A673 (cell line): ENCODE measurements at regions not wholly inside any gene's neighbourhood (a gene's known extent, or its start where the extent isn't known, plus 50 kb on each side); places are given as distances from the start of the nearest gene placed in this dataset.
A peak's percentile ranks its signal among the peaks of the same experiment; 100 is the strongest.

Experiments
- BruUV-seq: library from RNA; stranded (reverse); fragments of 400-500 nt; replicated peaks from 2 replicates; lab custom pipeline; 2021; lab: Mats Ljungman, UMichigan
- CTCF ChIA-PET: fragments of 300-600 bp; sonication (Branson Sonifier 250); formaldehyde crosslinking; loops from one replicate; lab custom pipeline; 2022; ENCODE audit warnings: antibody characterized with exemption; lab: Charles Lee
- POLR2A ChIA-PET: fragments of 300-600 bp; sonication (Branson Sonifier 250); formaldehyde crosslinking; loops from one replicate; lab custom pipeline; 2022; ENCODE audit warnings: antibody characterized with exemption; ENCODE audit not compliant: low non-redundant PET; lab: Charles Lee
- DNase-seq: peaks from one replicate; pipeline ENCODE4 v3.0.0-alpha.2; 2015; ENCODE audit warnings: low spot score
- H3K27ac ChIP-seq: fragments of 200-600 bp; sonication (generic); 2 replicates; pipeline ENCODE4 v1.5.1; 2016; ENCODE audit warnings: mixed run types, low read depth, mild to moderate bottlenecking, mixed read lengths, antibody characterized with exemption, low read length; ENCODE audit not compliant: poor library complexity, severe bottlenecking
- H3K27me3 ChIP-seq: fragments of 200-600 bp; sonication (generic); replicated peaks from 2 replicates; pipeline ENCODE4 v1.6.1; 2017; ENCODE audit warnings: mixed run types, low read depth, mild to moderate bottlenecking, mixed read lengths, antibody characterized with exemption, low read length; ENCODE audit not compliant: insufficient read depth, poor library complexity
- H3K36me3 ChIP-seq: fragments of 200-600 bp; sonication (generic); 2 replicates; pipeline ENCODE4 v1.6.1; 2016; ENCODE audit warnings: mixed run types, mild to moderate bottlenecking, mixed read lengths, antibody characterized with exemption, low read length; ENCODE audit not compliant: insufficient read depth, poor library complexity, severe bottlenecking
- H3K4me1 ChIP-seq: fragments of 200-600 bp; sonication (generic); 2 replicates; pipeline ENCODE4 v1.6.1; 2017; ENCODE audit warnings: mixed run types, mild to moderate bottlenecking, mixed read lengths, antibody characterized with exemption, low read length; ENCODE audit not compliant: insufficient read depth, poor library complexity, severe bottlenecking
- H3K4me3 ChIP-seq: fragments of 200-600 bp; sonication (generic); 2 replicates; pipeline ENCODE4 v1.5.1; 2016; ENCODE audit warnings: low read depth, mixed run types, mild to moderate bottlenecking, mixed read lengths, low read length; ENCODE audit not compliant: poor library complexity, severe bottlenecking
- H3K9me3 ChIP-seq: fragments of 200-600 bp; sonication (generic); 2 replicates; pipeline ENCODE4 v1.6.1; 2016; ENCODE audit warnings: mixed run types, low read depth, mild to moderate bottlenecking, mixed read lengths, antibody characterized with exemption, low read length; ENCODE audit not compliant: poor library complexity, severe bottlenecking
- CTCF ChIP-seq: fragments of 300-800, 200-600 bp; sonication (generic); conservative IDR thresholded peaks from 2 replicates; pipeline ENCODE4 v1.5.1; 2017; ENCODE audit warnings: low read depth, mild to moderate bottlenecking, antibody characterized with exemption, low read length, moderate library complexity, mixed read lengths
- EZH2 ChIP-seq: fragments of 200-600 bp; sonication (generic); IDR thresholded peaks from 2 replicates; pipeline ENCODE4 v1.6.1; 2017; ENCODE audit warnings: borderline replicate concordance, low read depth, mild to moderate bottlenecking, mixed read lengths, antibody characterized with exemption, low read length; ENCODE audit not compliant: poor library complexity, severe bottlenecking
- intact Hi-C: fragments of 100-400 bp; cut with micrococcal nuclease; formaldehyde crosslinking; loops from one replicate; pipeline ENCODE4 v1.10.0; 2022; ENCODE audit not compliant: unreplicated experiment

GRCh38 chr13:31909864-31910551 is 121.6 kb upstream of the FRY start:
- ChIA-PET CTCF (interaction anchor here (0.6 to 1.1 kb wide), 11 partner anchors 14 to 673 kb away, joined by 3 to 9 read pairs (median 4); no protein-coding TSS in a partner anchor), POLR2A (interaction anchor here (0.7 kb wide), 1 partner anchor 882 kb away, joined by 6 read pairs; no protein-coding TSS in a partner anchor)
- no peak overlapping the region for H3K4me3 ChIP-seq
- peak; percentile 65 for DNase-seq
- no TSS peak for BruUV-seq
- intact Hi-C loops, result loop anchor here (1.0 to 5.0 kb wide), 2 partner anchors 400 to 672 kb away; no protein-coding TSS in a partner anchor
- peak; percentile 93 for TF ChIP-seq CTCF
- TF ChIP-seq EZH2, result no peak
- no peaks in the 10 kb centered on the region for H3K4me1 ChIP-seq
- no peaks in the 10 kb centered on the region for H3K36me3 ChIP-seq
- H3K9me3 ChIP-seq, result no peaks in the 10 kb centered on the region
- H3K27ac ChIP-seq, result no peak overlapping the region
- no peaks in the 10 kb centered on the region for H3K27me3 ChIP-seq

- Histone ChIP-seq H3K9me3 (no peaks in the 10 kb centered on the region), H3K36me3 (no peaks in the 10 kb centered on the region), H3K4me1 (no peaks in the 10 kb centered on the region), H3K4me3 (no peak overlapping the region), H3K27me3 (no peaks in the 10 kb centered on the region), H3K27ac (no peak overlapping the region)
- intact Hi-C loops, result loop anchor here (1.0 to 5.0 kb wide), 2 partner anchors 400 to 672 kb away; no protein-coding TSS in a partner anchor
- no peak for TF ChIP-seq EZH2
- no peak for TF ChIP-seq CTCF
- CTCF ChIA-PET, result interaction anchor here (0.6 to 1.1 kb wide), 9 partner anchors 15 to 671 kb away, joined by 3 to 9 read pairs (median 4); no protein-coding TSS in a partner anchor
- POLR2A ChIA-PET, result no interaction called here
- no peak for DNase-seq
- BruUV-seq, result no TSS peak
Measured at GRCh38 chr13:31910633-31911032, 120.9 kb upstream of the FRY start.

GRCh38 chr13:31912647-31913401 is 118.8 kb upstream of the FRY start:
- no peak for DNase-seq
- TF ChIP-seq EZH2 (no peak), CTCF (no peak)
- ChIA-PET POLR2A (no interaction called here), CTCF (no interaction called here)
- no TSS peak for BruUV-seq
- H3K36me3 ChIP-seq, result no peaks in the 10 kb centered on the region
- H3K9me3 ChIP-seq, result no peaks in the 10 kb centered on the region
- H3K4me3 ChIP-seq, result no peak overlapping the region
- H3K27ac ChIP-seq, result no peak overlapping the region
- no peaks in the 10 kb centered on the region for H3K27me3 ChIP-seq
- H3K4me1 ChIP-seq, result no peaks in the 10 kb centered on the region
- intact Hi-C loops, result loop anchor here (5.0 kb wide), 1 partner anchor 669 kb away; no protein-coding TSS in a partner anchor
